Liver (tissue), 8 donors: ENCODE measurements at regions not wholly inside any gene's neighbourhood (a gene's known extent, or its start where the extent isn't known, plus 50 kb on each side); places are given as distances from the start of the nearest gene placed in this dataset.

ENCODE experiments used
- DNase-seq: peaks from one replicate; pipeline ENCODE4 v3.0.0-alpha.2; 2017; ENCODE audit warnings: low spot score
- H3K27ac ChIP-seq, 2 donors: one replicate each; pipeline ENCODE4 v1.7.0; 2013; ENCODE audit warnings: inconsistent platforms in 2 of 2, low read length in 2 of 2, control low read depth in 1 of 2, low read depth in 1 of 2, mild to moderate bottlenecking in 1 of 2
- H3K27me3 ChIP-seq, 4 donors: one replicate each; pipeline versions ENCODE4 v1.6.1 to v1.7.0; 2013; ENCODE audit warnings: low read length in 3 of 4, inconsistent platforms in 1 of 4, mild to moderate bottlenecking in 1 of 4, moderate library complexity in 1 of 4; ENCODE audit not compliant: control insufficient read depth in 4 of 4, insufficient read depth in 4 of 4
- H3K36me3 ChIP-seq, 4 donors: one replicate each; pipeline versions ENCODE4 v1.6.1 to v1.7.0; 2013; ENCODE audit warnings: low read length in 3 of 4, mild to moderate bottlenecking in 3 of 4, low read depth in 1 of 4, moderate library complexity in 1 of 4; ENCODE audit not compliant: control insufficient read depth in 4 of 4, insufficient read depth in 3 of 4
- H3K4me1 ChIP-seq, 4 donors: one replicate each; pipeline versions ENCODE4 v1.6.1 to v1.7.0; 2013; ENCODE audit warnings: low read length in 3 of 4, mild to moderate bottlenecking in 3 of 4, moderate library complexity in 1 of 4; ENCODE audit not compliant: control insufficient read depth in 4 of 4, insufficient read depth in 4 of 4
- H3K4me3 ChIP-seq, 3 donors: one replicate each; pipeline versions ENCODE4 v1.6.1 to v1.7.0; 2013; ENCODE audit warnings: low read length in 3 of 3, control low read depth in 1 of 3, low read depth in 1 of 3, mild to moderate bottlenecking in 1 of 3
- H3K9ac ChIP-seq, 2 donors: one replicate each; pipeline ENCODE4 v1.7.0; 2013; ENCODE audit warnings: low read length in 2 of 2, mild to moderate bottlenecking in 2 of 2, moderate library complexity in 2 of 2, control low read depth in 1 of 2, low read depth in 1 of 2
- H3K9me3 ChIP-seq, 4 donors: one replicate each; pipeline versions ENCODE4 v1.6.1 to v1.7.0; 2013; ENCODE audit warnings: low read length in 3 of 4; ENCODE audit not compliant: control insufficient read depth in 4 of 4
- EGR1 ChIP-seq, 2 donors: IDR thresholded peaks; 2 replicates each; pipeline ENCODE4 v1.6.1; 2016 to 2018; ENCODE audit warnings: antibody characterized with exemption in 2 of 2, low read depth in 2 of 2
- FOXA1 ChIP-seq: IDR thresholded peaks from 2 replicates; pipeline ENCODE4 v1.6.1; 2016; ENCODE audit warnings: antibody characterized with exemption
- FOXA2 ChIP-seq: IDR thresholded peaks from 2 replicates; pipeline ENCODE4 v1.6.1; 2016; ENCODE audit warnings: antibody characterized with exemption
- GABPA ChIP-seq, 2 donors: IDR thresholded peaks in 1 of 2; conservative IDR thresholded peaks in 1 of 2; 2 replicates each; pipeline ENCODE4 v1.6.1; 2016; ENCODE audit warnings: antibody characterized with exemption in 2 of 2, mild to moderate bottlenecking in 1 of 2, moderate library complexity in 1 of 2
- HNF4A ChIP-seq, 2 donors: conservative IDR thresholded peaks; 2 replicates each; pipeline ENCODE4 v1.6.1; 2016; ENCODE audit warnings: antibody characterized with exemption in 2 of 2, mild to moderate bottlenecking in 2 of 2
- REST ChIP-seq: IDR thresholded peaks from 2 replicates; pipeline ENCODE4 v1.6.1; 2016; ENCODE audit warnings: antibody characterized with exemption, mild to moderate bottlenecking
- RXRA ChIP-seq, 2 donors: IDR thresholded peaks; 2 replicates each; pipeline ENCODE4 v1.6.1; 2017 to 2018; ENCODE audit warnings: antibody characterized with exemption in 2 of 2, mild to moderate bottlenecking in 1 of 2
- TAF1 ChIP-seq: conservative IDR thresholded peaks from 2 replicates; pipeline ENCODE4 v1.6.1; 2016; ENCODE audit warnings: antibody characterized with exemption, mild to moderate bottlenecking
- YY1 ChIP-seq: IDR thresholded peaks from 2 replicates; pipeline ENCODE4 v1.6.1; 2016; ENCODE audit warnings: antibody characterized with exemption, mild to moderate bottlenecking
- ZBTB33 ChIP-seq: IDR thresholded peaks from 2 replicates; pipeline ENCODE4 v1.6.1; 2016; ENCODE audit warnings: antibody characterized with exemption
- WGBS: extraction: QIAGEN DNeasy Blood & Tissue Kit; methylation state at CpG from one replicate; pipeline ENCODE4 v1.1.7; 2013; 5-methylcytosine and 5-hydroxymethylcytosine counted together
- TF ChIP-seq, protein P1 (sequence below): IDR thresholded peaks from 2 replicates; pipeline ENCODE4 v1.6.1; 2016; ENCODE audit warnings: antibody characterized with exemption
- TF ChIP-seq, protein P2 (sequence below): fragments of 150-350 bp; IDR thresholded peaks from 2 replicates; pipeline ENCODE4 v1.5.1; 2017; ENCODE audit warnings: improper control_type of control experiment, low read depth, low read length; ENCODE audit not compliant: missing input control
- TF ChIP-seq, protein P3 (sequence below): IDR thresholded peaks from 2 replicates; pipeline ENCODE4 v1.6.1; 2016; ENCODE audit warnings: antibody characterized with exemption
- donor health status: healthy.
- donor health status: healthy.
- donor health status: healthy.
- donor health status: healthy.
- donor health status: healthy.

DNA sequence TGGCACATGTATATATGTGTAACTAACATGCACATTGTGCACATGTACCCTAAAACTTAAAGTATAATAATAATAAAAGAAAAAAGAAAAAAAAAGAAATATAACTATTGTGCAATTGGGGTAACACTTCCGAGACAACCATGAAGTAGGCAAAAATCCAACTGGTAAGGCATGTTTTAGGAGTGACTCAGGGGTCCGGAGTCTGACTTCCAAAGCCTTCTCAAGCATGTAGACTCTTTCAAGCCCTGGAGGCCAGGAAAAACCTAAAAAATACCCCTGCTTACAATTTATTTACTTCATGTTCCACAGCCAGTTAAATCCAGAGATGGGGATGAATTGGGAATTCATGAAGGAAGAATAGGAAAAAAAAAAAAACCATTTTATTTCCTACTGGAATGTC lies 161.3 kb upstream of the PHACTR1 start:
- no peaks in the 10 kb centered on the region for H3K36me3 ChIP-seq
- no peak for DNase-seq
- no peak overlapping the region for H3K4me3 ChIP-seq
- peaks cover 0 to 4% (median 0%) of the 10 kb centered on the region in 4 donors for H3K9me3 ChIP-seq
- H3K9ac ChIP-seq = no peak overlapping the region
- no peak for TF ChIP-seq GABPA (IDR thresholded peaks at IDR 0.05 in 1 of 2, conservative IDR thresholded peaks at IDR 0.05 in 1 of 2)
- no peak for TF ChIP-seq ZBTB33
- TF ChIP-seq, protein P1, sequence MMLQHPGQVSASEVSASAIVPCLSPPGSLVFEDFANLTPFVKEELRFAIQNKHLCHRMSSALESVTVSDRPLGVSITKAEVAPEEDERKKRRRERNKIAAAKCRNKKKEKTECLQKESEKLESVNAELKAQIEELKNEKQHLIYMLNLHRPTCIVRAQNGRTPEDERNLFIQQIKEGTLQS = no peak
- TF ChIP-seq, protein P2, sequence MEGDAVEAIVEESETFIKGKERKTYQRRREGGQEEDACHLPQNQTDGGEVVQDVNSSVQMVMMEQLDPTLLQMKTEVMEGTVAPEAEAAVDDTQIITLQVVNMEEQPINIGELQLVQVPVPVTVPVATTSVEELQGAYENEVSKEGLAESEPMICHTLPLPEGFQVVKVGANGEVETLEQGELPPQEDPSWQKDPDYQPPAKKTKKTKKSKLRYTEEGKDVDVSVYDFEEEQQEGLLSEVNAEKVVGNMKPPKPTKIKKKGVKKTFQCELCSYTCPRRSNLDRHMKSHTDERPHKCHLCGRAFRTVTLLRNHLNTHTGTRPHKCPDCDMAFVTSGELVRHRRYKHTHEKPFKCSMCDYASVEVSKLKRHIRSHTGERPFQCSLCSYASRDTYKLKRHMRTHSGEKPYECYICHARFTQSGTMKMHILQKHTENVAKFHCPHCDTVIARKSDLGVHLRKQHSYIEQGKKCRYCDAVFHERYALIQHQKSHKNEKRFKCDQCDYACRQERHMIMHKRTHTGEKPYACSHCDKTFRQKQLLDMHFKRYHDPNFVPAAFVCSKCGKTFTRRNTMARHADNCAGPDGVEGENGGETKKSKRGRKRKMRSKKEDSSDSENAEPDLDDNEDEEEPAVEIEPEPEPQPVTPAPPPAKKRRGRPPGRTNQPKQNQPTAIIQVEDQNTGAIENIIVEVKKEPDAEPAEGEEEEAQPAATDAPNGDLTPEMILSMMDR = no peak
- TF ChIP-seq EGR1 (IDR thresholded peaks at IDR 0.05; ENCODE audit: low read depth in 2 of 2) = no peak
- TF ChIP-seq TAF1 = no peak
- TF ChIP-seq YY1 = no peak
- no peak overlapping the region for H3K27ac ChIP-seq
- H3K4me1 ChIP-seq = no peaks in the 10 kb centered on the region
- 91% methylated on average over 2 of the region's 2 CpGs for WGBS
- H3K27me3 ChIP-seq = no peaks in the 10 kb centered on the region

DNA sequence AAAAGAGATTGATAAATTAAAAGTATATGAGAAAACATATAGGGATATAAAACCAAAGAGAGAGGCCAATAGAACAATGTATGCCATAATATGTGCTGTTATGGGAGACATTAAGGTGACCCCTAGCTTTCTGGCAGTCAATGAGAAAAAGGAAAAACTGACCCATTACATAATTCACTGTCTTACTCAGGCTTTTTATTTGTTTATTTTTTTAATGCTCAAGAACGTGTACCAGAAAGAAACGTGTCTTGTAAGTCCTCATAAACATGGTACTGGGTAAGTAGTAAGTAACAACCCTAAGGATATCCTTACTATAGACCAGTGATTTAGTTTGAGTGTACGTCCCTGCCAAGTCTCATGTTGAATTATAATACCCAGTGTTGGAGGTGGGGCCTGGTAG lies 160.8 kb upstream of the PHACTR1 start:
- DNase-seq = no peak
- Histone ChIP-seq H3K9me3 (peaks cover 0 to 4% (median under 1%) of the 10 kb centered on the region in 4 donors), H3K27me3 (no peaks in the 10 kb centered on the region), H3K4me1 (no peaks in the 10 kb centered on the region), H3K27ac (no peak overlapping the region), H3K9ac (no peak overlapping the region), H3K4me3 (no peak overlapping the region), H3K36me3 (no peaks in the 10 kb centered on the region)
- TF ChIP-seq FOXA1 = no peak
- TF ChIP-seq YY1 = no peak
- TF ChIP-seq RXRA (IDR thresholded peaks at IDR 0.05) = no peak
- no peak for TF ChIP-seq FOXA2
- TF ChIP-seq REST = no peak
- no peak for TF ChIP-seq HNF4A (conservative IDR thresholded peaks at IDR 0.05)
- TF ChIP-seq, protein P3, sequence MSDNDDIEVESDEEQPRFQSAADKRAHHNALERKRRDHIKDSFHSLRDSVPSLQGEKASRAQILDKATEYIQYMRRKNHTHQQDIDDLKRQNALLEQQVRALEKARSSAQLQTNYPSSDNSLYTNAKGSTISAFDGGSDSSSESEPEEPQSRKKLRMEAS = no peak
- WGBS = 89% methylated on average over 3 of the region's 3 CpGs
